Upper lobe of left lung (tissue), 6 donors: ENCODE measurements at regions not wholly inside any gene's neighbourhood (a gene's known extent, or its start where the extent isn't known, plus 50 kb on each side); places are given as distances from the start of the nearest gene placed in this dataset.

Experiments
- ATAC-seq, 2 donors: fragments of 200-7000 bp; cut with Tn5 transposase; one replicate each; pipeline ENCODE4 v1.9.1; 2022; ENCODE audit warnings: mild to moderate bottlenecking in 2 of 2, moderate library complexity in 2 of 2; ENCODE audit not compliant: low FRiP score in 2 of 2
- DNase-seq, 2 donors: peaks; one replicate each; pipeline ENCODE4 v3.0.0-alpha.2; 2019 to 2020
- H3K27ac ChIP-seq, 4 donors: fragments of 200-600 bp; sonication (generic); one replicate each; pipeline ENCODE4 v1.5.1; 2016 to 2019
- H3K27me3 ChIP-seq, 4 donors: fragments of 200-600 bp; sonication (generic); one replicate each; pipeline ENCODE4 v1.5.1; 2017 to 2019
- H3K36me3 ChIP-seq, 4 donors: fragments of 200-600 bp; sonication (generic); one replicate each; pipeline ENCODE4 v1.5.1; 2016 to 2019
- H3K4me1 ChIP-seq, 4 donors: fragments of 200-600 bp; sonication (generic); one replicate each; pipeline ENCODE4 v1.5.1; 2018 to 2019
- H3K4me3 ChIP-seq, 4 donors: fragments of 200-600 bp; sonication (generic); one replicate each; pipeline ENCODE4 v1.5.1; 2017 to 2019; ENCODE audit warnings: mild to moderate bottlenecking in 2 of 4, moderate library complexity in 1 of 4
- H3K9me3 ChIP-seq, 4 donors: fragments of 200-600 bp; sonication (generic); one replicate each; pipeline ENCODE4 v1.5.1; 2018 to 2019
- CTCF ChIP-seq, 6 experiments: fragments of 450-650 bp in 4 of 6; fragments of 200-600 bp in 2 of 6; sonication (generic) in 2 of 6; IDR thresholded peaks; one replicate each; pipeline ENCODE4 v1.5.1; 2016 to 2019; ENCODE audit warnings: antibody characterized with exemption in 6 of 6
- EP300 ChIP-seq, 4 donors: sonication (generic); formaldehyde crosslinking; IDR thresholded peaks; one replicate each; pipeline ENCODE4 v1.5.1; 2017; ENCODE audit warnings: antibody characterized with exemption in 4 of 4, control low read depth in 2 of 4
- POLR2A ChIP-seq, 4 donors: fragments of 450-650 bp; IDR thresholded peaks; one replicate each; pipeline ENCODE4 v1.5.1; 2016 to 2017; ENCODE audit warnings: antibody characterized with exemption in 4 of 4, mild to moderate bottlenecking in 2 of 4
- POLR2AphosphoS5 ChIP-seq, 2 donors: sonication (generic); formaldehyde crosslinking; IDR thresholded peaks; one replicate each; pipeline ENCODE4 v1.5.1; 2017; ENCODE audit warnings: antibody characterized with exemption in 2 of 2
- WGBS, 2 donors: methylation state at CpG; one replicate each; pipeline ENCODE4 v1.1.5; 2017 to 2018; 5-methylcytosine and 5-hydroxymethylcytosine counted together
- donor health status: DM: no; HTN: no; CAD: no; lungs with moderate emphysema.
- donor health status: DM: no; HTN: yes; CAD: no; lungs with severe emphysema.

- H3K4me3 ChIP-seq: no peak overlapping the region
- WGBS, 2 donors: 59 to 66% methylated on average over 8 of the region's 8 CpGs
These were observed 172.5 kb downstream of the IPMK start for GRCh38 chr10:58094985-58095718.

GRCh38 chr10:58091886-58092285 is 175.8 kb downstream of the IPMK start:
- DNase-seq (no peak), ATAC-seq (no peak)
- no peak for TF ChIP-seq POLR2A (IDR thresholded peaks at IDR 0.05)
- no peak for TF ChIP-seq EP300 (IDR thresholded peaks at IDR 0.05)
- no peak for TF ChIP-seq POLR2AphosphoS5 (IDR thresholded peaks at IDR 0.05)
- no peak for TF ChIP-seq CTCF (IDR thresholded peaks at IDR 0.05)
- Histone ChIP-seq H3K36me3 (no peaks in the 10 kb centered on the region), H3K4me1 (no peaks in the 10 kb centered on the region), H3K9me3 (no peaks in the 10 kb centered on the region), H3K27me3 (no peaks in the 10 kb centered on the region), H3K27ac (no peak overlapping the region), H3K4me3 (no peak overlapping the region)
- 81 to 86% methylated on average over 3 of the region's 3 CpGs for WGBS, 2 donors

More at GRCh38 chr10:58094985-58095718, 172.5 kb downstream of the IPMK start:
- H3K27ac ChIP-seq: no peak overlapping the region
- no peaks in the 10 kb centered on the region for H3K27me3 ChIP-seq
- TF ChIP-seq POLR2AphosphoS5 (IDR thresholded peaks at IDR 0.05): no peak
- TF ChIP-seq EP300 (IDR thresholded peaks at IDR 0.05): no peak
- TF ChIP-seq CTCF (IDR thresholded peaks at IDR 0.05): no peak
- no peak for TF ChIP-seq POLR2A (IDR thresholded peaks at IDR 0.05)
- no peaks in the 10 kb centered on the region for H3K4me1 ChIP-seq
- no peaks in the 10 kb centered on the region for H3K9me3 ChIP-seq
- H3K36me3 ChIP-seq: no peaks in the 10 kb centered on the region
- ATAC-seq (no peak), DNase-seq (no peak)

- no peak overlapping the region for H3K27ac ChIP-seq
- 43 to 55% methylated on average over 2 of the region's 2 CpGs for WGBS, 2 donors
- no peaks in the 10 kb centered on the region for H3K36me3 ChIP-seq
- H3K4me1 ChIP-seq: no peaks in the 10 kb centered on the region
- no peaks in the 10 kb centered on the region for H3K9me3 ChIP-seq
- ATAC-seq (no peak), DNase-seq (no peak)
- H3K27me3 ChIP-seq: no peaks in the 10 kb centered on the region
- no peak for TF ChIP-seq POLR2AphosphoS5 (IDR thresholded peaks at IDR 0.05)
- TF ChIP-seq CTCF (IDR thresholded peaks at IDR 0.05): no peak
- TF ChIP-seq EP300 (IDR thresholded peaks at IDR 0.05): no peak
- TF ChIP-seq POLR2A (IDR thresholded peaks at IDR 0.05): no peak
- H3K4me3 ChIP-seq: no peak overlapping the region
These were observed 178.0 kb downstream of the IPMK start for GRCh38 chr10:58089739-58090138.

- DNase-seq (no peak), ATAC-seq (no peak)
- H3K9me3 ChIP-seq: no peaks in the 10 kb centered on the region
- no peak for TF ChIP-seq CTCF (IDR thresholded peaks at IDR 0.05)
- TF ChIP-seq POLR2AphosphoS5 (IDR thresholded peaks at IDR 0.05): no peak
- no peak for TF ChIP-seq POLR2A (IDR thresholded peaks at IDR 0.05)
- no peak for TF ChIP-seq EP300 (IDR thresholded peaks at IDR 0.05)
- H3K27me3 ChIP-seq: no peaks in the 10 kb centered on the region
- H3K4me1 ChIP-seq: no peaks in the 10 kb centered on the region
- no peaks in the 10 kb centered on the region for H3K36me3 ChIP-seq
- no peak overlapping the region for H3K27ac ChIP-seq
- H3K4me3 ChIP-seq: no peak overlapping the region
These were observed 179.8 kb downstream of the IPMK start for GRCh38 chr10:58087896-58088295.

- no peak for DNase-seq
- no peak for ATAC-seq
- H3K27ac ChIP-seq: no peak overlapping the region
- H3K4me1 ChIP-seq: no peaks in the 10 kb centered on the region
- H3K9me3 ChIP-seq: no peaks in the 10 kb centered on the region
- no peaks in the 10 kb centered on the region for H3K36me3 ChIP-seq
- H3K27me3 ChIP-seq: no peaks in the 10 kb centered on the region
- no peak for TF ChIP-seq POLR2A (IDR thresholded peaks at IDR 0.05)
- no peak for TF ChIP-seq POLR2AphosphoS5 (IDR thresholded peaks at IDR 0.05)
- TF ChIP-seq CTCF (IDR thresholded peaks at IDR 0.05): no peak
- no peak for TF ChIP-seq EP300 (IDR thresholded peaks at IDR 0.05)
- 91 to 95% methylated on average over 2 of the region's 2 CpGs for WGBS, 2 donors
- no peak overlapping the region for H3K4me3 ChIP-seq
These were observed 180.9 kb downstream of the IPMK start for GRCh38 chr10:58086763-58087150.
